ENCODE measurements at regions not wholly inside any gene's neighbourhood (a gene's known extent, or its start where the extent isn't known, plus 50 kb on each side); places are given as distances from the start of the nearest gene placed in this dataset.

DNA sequence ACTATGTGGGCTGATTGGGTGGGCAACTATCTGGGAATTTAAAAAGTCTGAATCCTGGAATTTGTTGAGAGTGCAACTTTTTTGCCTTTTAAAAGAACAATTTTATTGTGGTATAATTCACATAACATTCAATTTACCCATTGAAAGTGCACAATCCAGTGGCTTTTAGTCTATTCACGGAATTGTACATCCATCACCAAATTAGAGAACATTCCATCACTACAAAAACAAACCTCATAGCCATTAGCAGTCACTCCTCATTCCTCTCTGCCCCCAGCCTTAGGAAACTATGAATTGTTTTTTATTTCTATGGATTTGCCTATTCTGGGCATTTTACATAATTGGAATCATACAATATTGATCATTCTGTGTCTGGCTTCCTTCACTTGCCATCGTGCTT is 101.8 kb upstream of the ALDH1A3 start:
- DNase-seq (ENCODE audit: low read depth) = peak; percentile 60
- in situ Hi-C loops (cut with HindIII; ENCODE audit: low sequenced_read_pairs) = no loop called here
- TF ChIP-seq, protein P1, sequence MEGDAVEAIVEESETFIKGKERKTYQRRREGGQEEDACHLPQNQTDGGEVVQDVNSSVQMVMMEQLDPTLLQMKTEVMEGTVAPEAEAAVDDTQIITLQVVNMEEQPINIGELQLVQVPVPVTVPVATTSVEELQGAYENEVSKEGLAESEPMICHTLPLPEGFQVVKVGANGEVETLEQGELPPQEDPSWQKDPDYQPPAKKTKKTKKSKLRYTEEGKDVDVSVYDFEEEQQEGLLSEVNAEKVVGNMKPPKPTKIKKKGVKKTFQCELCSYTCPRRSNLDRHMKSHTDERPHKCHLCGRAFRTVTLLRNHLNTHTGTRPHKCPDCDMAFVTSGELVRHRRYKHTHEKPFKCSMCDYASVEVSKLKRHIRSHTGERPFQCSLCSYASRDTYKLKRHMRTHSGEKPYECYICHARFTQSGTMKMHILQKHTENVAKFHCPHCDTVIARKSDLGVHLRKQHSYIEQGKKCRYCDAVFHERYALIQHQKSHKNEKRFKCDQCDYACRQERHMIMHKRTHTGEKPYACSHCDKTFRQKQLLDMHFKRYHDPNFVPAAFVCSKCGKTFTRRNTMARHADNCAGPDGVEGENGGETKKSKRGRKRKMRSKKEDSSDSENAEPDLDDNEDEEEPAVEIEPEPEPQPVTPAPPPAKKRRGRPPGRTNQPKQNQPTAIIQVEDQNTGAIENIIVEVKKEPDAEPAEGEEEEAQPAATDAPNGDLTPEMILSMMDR (IDR thresholded peaks at IDR 0.05; ENCODE audit: low read depth, low read length, missing control alignments) = no peak
- H3K4me3 ChIP-seq (ENCODE audit: low read depth, low read length) = no peak overlapping the region

DNA sequence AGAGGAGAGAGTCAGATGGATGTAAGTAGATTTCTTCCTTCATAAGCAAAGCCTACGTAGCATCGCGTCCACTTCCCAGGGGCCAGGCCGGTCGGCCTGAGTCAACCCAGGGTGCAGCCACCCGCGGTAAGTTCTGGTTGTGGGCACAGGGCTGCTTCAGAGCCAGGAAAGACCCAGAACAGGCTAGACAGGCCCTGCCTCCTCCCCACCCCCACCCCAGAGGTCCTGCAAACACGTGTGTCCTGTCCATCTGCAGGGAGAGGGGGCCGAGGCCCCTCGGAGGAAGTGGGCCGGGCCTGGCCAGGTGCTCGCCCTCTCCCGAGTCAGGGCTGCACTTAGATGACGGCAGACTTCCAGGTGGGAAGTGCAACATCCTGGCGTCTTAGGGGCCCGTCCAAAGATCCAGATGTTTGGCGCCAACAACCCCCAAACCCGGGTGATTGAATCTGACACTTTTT is 100.8 kb upstream of the ALDH1A3 start:
- H3K4me3 ChIP-seq (ENCODE audit: low read depth, low read length) = no peak overlapping the region
- DNase-seq (ENCODE audit: low read depth) = no peak
- TF ChIP-seq, protein P1 (IDR thresholded peaks at IDR 0.05; ENCODE audit: low read depth, low read length, missing control alignments) = no peak
- in situ Hi-C loops (cut with HindIII; ENCODE audit: low sequenced_read_pairs) = no loop called here

DNA sequence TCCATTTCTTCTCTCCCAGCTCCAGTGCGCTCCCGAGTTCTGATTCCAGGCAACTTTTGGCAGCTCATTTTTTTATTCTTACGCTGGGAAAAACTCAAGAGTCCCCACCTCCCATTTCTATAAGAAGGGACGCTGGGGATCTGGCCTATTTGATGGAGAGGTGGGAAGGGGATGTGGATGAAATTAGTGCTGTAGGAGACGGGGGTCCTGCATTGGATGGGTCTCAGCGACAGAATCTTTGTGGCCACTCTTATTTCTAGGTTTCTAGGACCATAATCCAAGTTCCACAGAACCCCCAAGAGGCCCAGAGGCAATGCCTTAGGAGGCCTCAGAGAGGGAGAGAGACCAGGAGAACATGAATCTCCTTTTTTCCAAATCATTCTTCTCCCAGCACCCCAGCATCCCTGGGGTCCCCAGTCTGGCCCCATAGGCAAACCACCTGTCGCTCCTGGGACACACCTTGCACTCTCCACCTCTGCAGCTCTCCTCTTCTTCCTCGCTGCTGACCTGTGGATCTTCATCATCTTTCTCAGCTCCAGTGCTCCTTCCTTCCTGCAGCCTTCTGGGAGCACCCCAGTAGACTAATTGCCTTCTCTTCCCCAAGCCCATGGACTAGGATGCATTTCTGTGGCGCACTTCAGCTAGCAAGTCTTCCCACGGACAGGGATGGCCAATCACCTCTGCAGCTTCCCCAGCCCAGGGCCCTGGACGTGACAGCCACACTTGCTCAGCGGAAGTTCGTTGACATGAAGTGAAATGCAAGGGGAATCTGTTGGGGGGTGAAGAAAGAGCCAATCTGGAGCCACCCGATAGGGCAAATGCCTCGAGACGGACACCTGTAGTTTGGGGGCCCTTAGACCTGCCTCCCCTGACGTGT is 100.1 kb upstream of the ALDH1A3 start:
- in situ Hi-C loops (cut with HindIII; ENCODE audit: low sequenced_read_pairs) = no loop called here
- TF ChIP-seq, protein P1 (IDR thresholded peaks at IDR 0.05; ENCODE audit: low read depth, low read length, missing control alignments) = no peak
- no peak overlapping the region for H3K4me3 ChIP-seq (ENCODE audit: low read depth, low read length)
- no peak for DNase-seq (ENCODE audit: low read depth)

DNA sequence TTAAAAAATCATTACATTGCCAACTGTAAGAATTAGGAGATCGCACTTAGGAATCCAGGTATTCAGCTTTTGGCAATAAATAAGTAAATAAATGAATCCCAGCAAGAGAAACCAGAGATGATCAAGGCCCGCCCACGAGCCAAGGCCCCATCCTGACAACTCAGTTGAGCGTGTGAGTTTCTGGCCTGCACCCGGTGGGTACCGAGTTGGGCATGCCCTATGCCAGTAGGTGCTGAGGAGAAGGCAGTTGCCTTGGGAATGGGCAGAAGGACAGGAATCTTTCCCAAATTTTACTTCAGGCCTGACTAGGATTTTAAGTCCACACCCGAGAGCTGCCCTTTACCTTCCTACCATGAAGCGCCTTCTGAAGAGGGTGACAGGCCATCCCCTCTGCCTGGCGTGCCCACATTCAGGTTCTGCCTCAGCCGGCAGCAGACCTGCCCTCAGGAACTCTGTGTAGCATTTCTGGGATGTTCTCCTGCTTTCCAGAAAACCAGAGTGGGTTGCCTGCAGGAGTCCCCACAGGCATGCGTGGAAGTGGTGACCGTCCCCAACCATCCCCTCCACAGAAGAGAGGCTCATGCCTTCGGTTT is 99.3 kb upstream of the ALDH1A3 start:
- H3K4me3 ChIP-seq (ENCODE audit: low read depth, low read length) = no peak overlapping the region
- in situ Hi-C loops (cut with HindIII; ENCODE audit: low sequenced_read_pairs) = no loop called here
- no peak for DNase-seq (ENCODE audit: low read depth)
- TF ChIP-seq, protein P1 (IDR thresholded peaks at IDR 0.05; ENCODE audit: low read depth, low read length, missing control alignments) = no peak

DNA sequence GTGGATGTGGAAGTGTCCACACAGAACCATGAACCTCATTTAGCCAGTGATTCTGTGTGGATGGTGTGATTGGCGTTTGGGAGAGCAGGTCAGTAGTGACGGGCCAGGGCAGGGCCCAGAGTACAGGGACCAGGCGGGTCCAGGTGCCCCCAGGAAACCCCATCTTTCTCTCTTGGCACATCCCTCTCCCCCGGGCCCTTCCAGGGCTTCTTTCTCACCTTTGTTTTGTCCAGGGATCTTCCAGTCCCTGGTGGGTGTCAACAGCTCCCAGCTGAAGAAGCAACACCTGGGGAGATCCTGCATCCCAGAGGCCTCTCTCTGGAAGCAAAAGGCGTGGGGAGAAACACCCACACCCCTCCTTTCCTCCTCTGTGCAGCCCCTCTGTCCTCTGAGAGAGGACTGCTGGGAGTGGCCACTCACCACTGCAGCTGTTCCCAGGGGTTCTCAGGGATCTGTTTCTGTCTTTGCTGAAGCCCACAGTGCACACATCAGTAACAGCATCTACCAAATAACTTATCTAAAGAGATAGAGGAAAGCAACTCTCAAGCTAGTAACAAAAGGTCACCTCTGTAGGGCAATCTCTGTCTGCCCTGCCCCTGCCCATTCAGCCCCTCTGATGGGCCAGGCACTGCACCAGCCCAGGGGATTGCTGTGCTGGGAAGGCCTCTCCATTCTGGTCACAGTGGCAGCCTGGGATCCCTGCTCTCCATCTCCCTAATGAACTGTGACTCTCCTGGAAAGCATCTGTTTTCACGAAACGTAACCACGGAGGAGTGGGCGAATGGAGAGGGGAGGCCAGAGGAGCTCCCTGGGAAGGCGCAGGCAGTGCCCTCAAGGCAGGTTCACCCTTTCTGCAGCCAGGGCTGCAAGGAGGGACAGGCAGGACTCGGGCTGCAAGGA is 98.3 kb upstream of the ALDH1A3 start:
- in situ Hi-C loops (cut with HindIII; ENCODE audit: low sequenced_read_pairs) = no loop called here
- TF ChIP-seq, protein P1 (IDR thresholded peaks at IDR 0.05; ENCODE audit: low read depth, low read length, missing control alignments) = no peak
- H3K4me3 ChIP-seq (ENCODE audit: low read depth, low read length) = no peak overlapping the region
- DNase-seq (ENCODE audit: low read depth) = no peak

DNA sequence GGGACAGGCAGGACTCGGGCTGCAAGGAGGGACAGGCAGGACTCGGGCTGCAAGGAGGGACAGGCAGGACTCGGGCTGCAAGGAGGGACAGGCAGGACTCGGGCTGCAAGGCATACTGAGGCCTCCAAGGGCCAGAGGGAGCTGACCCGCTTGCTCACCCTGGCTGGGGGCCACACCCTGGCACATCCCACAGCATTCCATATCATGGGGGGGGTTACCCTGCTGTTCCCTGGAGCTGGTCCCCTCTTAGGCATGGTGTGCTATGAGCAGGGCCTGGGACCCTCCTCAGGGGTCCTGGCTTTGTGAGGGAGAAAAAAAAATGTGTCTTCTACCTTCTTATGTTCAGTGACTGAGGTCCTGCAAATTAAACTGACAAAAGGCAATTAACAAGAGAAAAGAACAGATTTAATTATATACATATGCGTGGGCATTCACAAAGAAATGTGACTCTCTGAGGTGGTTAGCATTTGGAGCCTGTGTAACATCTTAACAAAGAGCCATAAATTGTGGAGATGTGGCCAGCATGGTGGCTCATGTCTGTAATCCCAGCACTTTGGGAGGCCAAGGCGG is 97.6 kb upstream of the ALDH1A3 start:
- in situ Hi-C loops (cut with HindIII; ENCODE audit: low sequenced_read_pairs) = no loop called here
- no peak overlapping the region for H3K4me3 ChIP-seq (ENCODE audit: low read depth, low read length)
- TF ChIP-seq, protein P1 (IDR thresholded peaks at IDR 0.05; ENCODE audit: low read depth, low read length, missing control alignments) = no peak
- no peak for DNase-seq (ENCODE audit: low read depth)

Measured in astrocyte of the cerebellum (primary cell).